H9 (cell line): ENCODE measurements at regions not wholly inside any gene's neighbourhood (a gene's known extent, or its start where the extent isn't known, plus 50 kb on each side); places are given as distances from the start of the nearest gene placed in this dataset.

ENCODE experiments used
- DNase-seq: peaks from one replicate; pipeline ENCODE4 v3.0.0-alpha.2; 2017
- H2AFZ ChIP-seq: one replicate; pipeline ENCODE4 v1.6.1; 2013; ENCODE audit warnings: mild to moderate bottlenecking, low read length, control low read depth, moderate library complexity
- H2AK5ac ChIP-seq: 2 replicates; pipeline ENCODE4 v1.6.1; 2013; ENCODE audit warnings: low read length, control low read depth, mixed read lengths; ENCODE audit not compliant: insufficient read length
- H2BK120ac ChIP-seq: one replicate; pipeline ENCODE4 v1.6.1; 2013; ENCODE audit warnings: low read depth, mild to moderate bottlenecking, low read length, control low read depth, inconsistent platforms; ENCODE audit not compliant: poor library complexity, severe bottlenecking
- H2BK12ac ChIP-seq: 2 replicates; pipeline ENCODE4 v1.6.1; 2013; ENCODE audit warnings: low read length, control low read depth, mixed read lengths, low read depth; ENCODE audit not compliant: insufficient read length
- H2BK15ac ChIP-seq: 2 replicates; pipeline ENCODE4 v1.6.1; 2013; ENCODE audit warnings: low read depth, low read length, control low read depth
- H2BK20ac ChIP-seq: one replicate; pipeline ENCODE4 v1.6.1; 2013; ENCODE audit warnings: low read depth, mild to moderate bottlenecking, low read length, control low read depth, inconsistent platforms; ENCODE audit not compliant: poor library complexity, severe bottlenecking
- H2BK5ac ChIP-seq: 2 replicates; pipeline ENCODE4 v1.6.1; 2013; ENCODE audit warnings: low read length, control low read depth, mixed read lengths; ENCODE audit not compliant: insufficient read length
- H3K14ac ChIP-seq: 2 replicates; pipeline ENCODE4 v1.6.1; 2013; ENCODE audit warnings: low read length, control low read depth; ENCODE audit not compliant: insufficient read depth
- H3K18ac ChIP-seq: 2 replicates; pipeline ENCODE4 v1.6.1; 2013; ENCODE audit warnings: low read depth, mild to moderate bottlenecking, mixed read lengths, low read length, control low read depth; ENCODE audit not compliant: insufficient read length
- H3K23ac ChIP-seq: 2 replicates; pipeline ENCODE4 v1.6.1; 2013; ENCODE audit warnings: low read length, control low read depth, mixed read lengths, low read depth; ENCODE audit not compliant: insufficient read length
- H3K23me2 ChIP-seq: 2 replicates; pipeline ENCODE4 v1.6.1; 2013; ENCODE audit warnings: low read depth, mild to moderate bottlenecking, mixed read lengths, low read length, control low read depth; ENCODE audit not compliant: insufficient read length, poor library complexity, severe bottlenecking
- H3K27ac ChIP-seq: 2 replicates; pipeline ENCODE4 v1.5.1; 2013; ENCODE audit warnings: low read length, control low read depth, mixed read lengths, low read depth; ENCODE audit not compliant: insufficient read length
- H3K27me3 ChIP-seq: 2 replicates; pipeline ENCODE4 v1.6.1; 2013; ENCODE audit warnings: low read length, control low read depth, inconsistent platforms; ENCODE audit not compliant: insufficient read depth
- H3K4ac ChIP-seq: 2 replicates; pipeline ENCODE4 v1.6.1; 2013; ENCODE audit warnings: low read depth, mild to moderate bottlenecking, control low read depth, inconsistent platforms, low read length, moderate library complexity
- H3K4me1 ChIP-seq: 2 replicates; pipeline ENCODE4 v1.6.1; 2013; ENCODE audit warnings: low read length, control low read depth, inconsistent platforms; ENCODE audit not compliant: insufficient read depth
- H3K4me2 ChIP-seq: 2 replicates; pipeline ENCODE4 v1.6.1; 2013; ENCODE audit warnings: low read length, control low read depth, mixed read lengths; ENCODE audit not compliant: insufficient read length, insufficient read depth
- H3K56ac ChIP-seq: 2 replicates; pipeline ENCODE4 v1.6.1; 2013; ENCODE audit warnings: low read depth, mild to moderate bottlenecking, mixed read lengths, low read length, control low read depth; ENCODE audit not compliant: insufficient read length
- H3K79me1 ChIP-seq: 2 replicates; pipeline ENCODE4 v1.6.1; 2013; ENCODE audit warnings: low read depth, mild to moderate bottlenecking, moderate library complexity, low read length, control low read depth, inconsistent platforms; ENCODE audit not compliant: insufficient read depth, poor library complexity, severe bottlenecking
- H3K79me2 ChIP-seq: 2 replicates; pipeline ENCODE4 v1.6.1; 2013; ENCODE audit warnings: low read length, control low read depth, inconsistent platforms; ENCODE audit not compliant: insufficient read depth
- H3K9ac ChIP-seq: 2 replicates; pipeline ENCODE4 v1.6.1; 2013; ENCODE audit warnings: low read length, control low read depth, mixed read lengths; ENCODE audit not compliant: insufficient read length; ENCODE audit errors: extremely low read depth
- H3K9me3 ChIP-seq: one replicate; pipeline ENCODE4 v1.6.1; 2013; ENCODE audit warnings: low read depth, low read length, inconsistent platforms; ENCODE audit not compliant: control insufficient read depth
- H3T11ph ChIP-seq: one replicate; pipeline ENCODE4 v1.6.1; 2013; ENCODE audit warnings: mild to moderate bottlenecking, low read length, control low read depth, inconsistent platforms
- H4K20me1 ChIP-seq: one replicate; pipeline ENCODE4 v1.6.1; 2013; ENCODE audit not compliant: control insufficient read depth, insufficient read length, insufficient read depth
- H4K5ac ChIP-seq: 2 replicates; pipeline ENCODE4 v1.6.1; 2013; ENCODE audit warnings: low read depth, mild to moderate bottlenecking, mixed read lengths, low read length, control low read depth; ENCODE audit not compliant: insufficient read length
- H4K8ac ChIP-seq: replicated peaks from 2 replicates; pipeline ENCODE4 v1.6.1; 2013; ENCODE audit warnings: low read length, control low read depth, mixed read lengths, low read depth; ENCODE audit not compliant: insufficient read length
- H4K91ac ChIP-seq: 2 replicates; pipeline ENCODE4 v1.6.1; 2013; ENCODE audit warnings: low read depth, mild to moderate bottlenecking, moderate library complexity, mixed read lengths, low read length, control low read depth; ENCODE audit not compliant: insufficient read length
- H3K27ac Mint-ChIP-seq, 3 experiments: 2 replicates in 2 of 3; 3 replicates in 1 of 3; pipeline ENCODE4 v1.8.0; 2020 to 2021; ENCODE audit warnings: mixed read lengths in 3 of 3, mild to moderate bottlenecking in 1 of 3, moderate library complexity in 1 of 3
- H3K27me3 Mint-ChIP-seq: 2 replicates; pipeline ENCODE4 v1.8.0; 2021; ENCODE audit warnings: low read depth, mild to moderate bottlenecking, moderate library complexity, mixed read lengths
- H3K36me3 Mint-ChIP-seq, 3 experiments: 2 replicates in 2 of 3; 3 replicates in 1 of 3; pipeline ENCODE4 v1.8.0; 2020 to 2021; ENCODE audit warnings: low read depth in 3 of 3, mixed read lengths in 3 of 3; ENCODE audit not compliant: insufficient read depth in 1 of 3
- H3K4me1 Mint-ChIP-seq, 2 experiments: 2 replicates each; pipeline ENCODE4 v1.8.0; 2020; ENCODE audit warnings: mixed read lengths in 2 of 2
- H3K4me3 Mint-ChIP-seq, 2 experiments: 2 replicates in 1 of 2; 3 replicates in 1 of 2; pipeline ENCODE4 v1.8.0; 2020 to 2021; ENCODE audit warnings: mild to moderate bottlenecking in 2 of 2, mixed read lengths in 2 of 2, moderate library complexity in 1 of 2
- H3K9me3 Mint-ChIP-seq, 2 experiments: 2 replicates in 1 of 2; 3 replicates in 1 of 2; pipeline ENCODE4 v1.8.0; 2020; ENCODE audit warnings: mild to moderate bottlenecking in 2 of 2, mixed read lengths in 2 of 2, moderate library complexity in 1 of 2
- TF ChIP-seq, protein P1 (sequence below): fragments of 200-600 bp; sonication (generic); conservative IDR thresholded peaks from 3 replicates; pipeline ENCODE4 v1.8.0; 2021; ENCODE audit warnings: antibody characterized with exemption, mild to moderate bottlenecking

- Histone ChIP-seq H3K79me1 (no peaks in the 10 kb centered on the region), H3K9ac (no peak overlapping the region), H4K8ac (no peak overlapping the region), H2BK120ac (no peak overlapping the region), H3K79me2 (no peaks in the 10 kb centered on the region), H3K4me1 (no peaks in the 10 kb centered on the region), H3K27me3 (no peaks in the 10 kb centered on the region), H4K91ac (no peak overlapping the region), H2BK20ac (no peak overlapping the region), H3K4me2 (no peak overlapping the region), H3K23ac (no peak overlapping the region), H3K56ac (no peak overlapping the region), H2BK5ac (no peak overlapping the region), H3K9me3 (no peaks in the 10 kb centered on the region), H2BK15ac (no peak overlapping the region), H4K5ac (no peak overlapping the region), H3K14ac (no peak overlapping the region), H3K27ac (no peak overlapping the region), H3K23me2 (no peaks in the 10 kb centered on the region), H3K4ac (no peak overlapping the region), H3K18ac (no peak overlapping the region), H2AFZ (no peak overlapping the region), H3T11ph (no peak overlapping the region), H2AK5ac (no peak overlapping the region), H2BK12ac (no peak overlapping the region), H4K20me1 (no peaks in the 10 kb centered on the region)
- TF ChIP-seq, protein P1, sequence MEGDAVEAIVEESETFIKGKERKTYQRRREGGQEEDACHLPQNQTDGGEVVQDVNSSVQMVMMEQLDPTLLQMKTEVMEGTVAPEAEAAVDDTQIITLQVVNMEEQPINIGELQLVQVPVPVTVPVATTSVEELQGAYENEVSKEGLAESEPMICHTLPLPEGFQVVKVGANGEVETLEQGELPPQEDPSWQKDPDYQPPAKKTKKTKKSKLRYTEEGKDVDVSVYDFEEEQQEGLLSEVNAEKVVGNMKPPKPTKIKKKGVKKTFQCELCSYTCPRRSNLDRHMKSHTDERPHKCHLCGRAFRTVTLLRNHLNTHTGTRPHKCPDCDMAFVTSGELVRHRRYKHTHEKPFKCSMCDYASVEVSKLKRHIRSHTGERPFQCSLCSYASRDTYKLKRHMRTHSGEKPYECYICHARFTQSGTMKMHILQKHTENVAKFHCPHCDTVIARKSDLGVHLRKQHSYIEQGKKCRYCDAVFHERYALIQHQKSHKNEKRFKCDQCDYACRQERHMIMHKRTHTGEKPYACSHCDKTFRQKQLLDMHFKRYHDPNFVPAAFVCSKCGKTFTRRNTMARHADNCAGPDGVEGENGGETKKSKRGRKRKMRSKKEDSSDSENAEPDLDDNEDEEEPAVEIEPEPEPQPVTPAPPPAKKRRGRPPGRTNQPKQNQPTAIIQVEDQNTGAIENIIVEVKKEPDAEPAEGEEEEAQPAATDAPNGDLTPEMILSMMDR: no peak
- Mint-ChIP-seq H3K4me3 (no peak overlapping the region), H3K36me3 (no peaks in the 10 kb centered on the region), H3K4me1 (no peaks in the 10 kb centered on the region), H3K9me3 (peaks cover 0 to 2% of the 10 kb centered on the region in 2 experiments; a peak in 1 of 5 replicates), H3K27me3 (no peaks in the 10 kb centered on the region), H3K27ac (no peak overlapping the region)
- DNase-seq: no peak
Observed at GRCh38 chr18:33914399-33914798, 310.3 kb downstream of the NOL4 start.
